GM12878 (cell line): ENCODE measurements at regions not wholly inside any gene's neighbourhood (a gene's known extent, or its start where the extent isn't known, plus 50 kb on each side); places are given as distances from the start of the nearest gene placed in this dataset.

ENCODE experiments used
- ATAC-seq: fragments of 200-7000 bp; cut with Tn5 transposase; 3 replicates; pipeline ENCODE4 v1.9.1; 2020; ENCODE audit warnings: mild to moderate bottlenecking, moderate library complexity
- BruUV-seq: library from RNA; stranded (reverse); fragments of 400-500 nt; replicated peaks from 2 replicates; lab custom pipeline; 2021; lab: Mats Ljungman, UMichigan
- CTCF ChIA-PET: fragments of 300-600 bp; sonication (Branson Sonifier 250); formaldehyde crosslinking; extraction: SDS; loops from one replicate; lab custom pipeline; 2021; ENCODE audit warnings: inconsistent platforms; lab: Yijun Ruan, JAX
- POLR2A ChIA-PET: fragments of 350-600 bp; formaldehyde crosslinking; extraction: SDS; loops from one replicate; lab custom pipeline; 2021; ENCODE audit warnings: inconsistent platforms; lab: Charles Lee
- RAD21 ChIA-PET: fragments of 300-600 bp; sonication (Branson Sonifier 250); formaldehyde crosslinking; loops from one replicate; lab custom pipeline; 2023; ENCODE audit warnings: antibody characterized with exemption; ENCODE audit not compliant: unreplicated experiment; lab: Charles Lee
- SMC1A ChIA-PET: fragments of 300-600 bp; sonication (Branson Sonifier 250); formaldehyde crosslinking; loops from one replicate; lab custom pipeline; 2023; ENCODE audit not compliant: unreplicated experiment, uncharacterized antibody; lab: Charles Lee
- DNase-seq: peaks from one replicate; pipeline ENCODE4 v3.0.0-alpha.2; 2011; ENCODE audit warnings: low read depth, low spot score
- FAIRE-seq: peaks from 3 replicates; lab custom pipeline; 2011; peaks lifted over from hg19 to GRCh38; lab: Jason Lieb, UNC
- H2AFZ ChIP-seq: 2 replicates; pipeline ENCODE4 v1.6.0; 2011; ENCODE audit warnings: low read depth, low read length, control low read depth; ENCODE audit not compliant: control insufficient read depth
- H3K27ac ChIP-seq: 2 replicates; pipeline ENCODE4 v1.5.1; 2011; ENCODE audit warnings: control low read depth; ENCODE audit not compliant: control insufficient read depth, insufficient read depth
- H3K27me3 ChIP-seq, 2 experiments: replicated peaks in 1 of 2; 2 replicates each; pipeline versions ENCODE4 v1.6.0 to v1.6.1; 2011; ENCODE audit warnings: low read length in 1 of 2; ENCODE audit not compliant: control insufficient read depth in 2 of 2, insufficient read depth in 2 of 2
- H3K36me3 ChIP-seq, 2 experiments: 2 replicates each; pipeline ENCODE4 v1.5.1; 2011; ENCODE audit warnings: low read length in 1 of 2; ENCODE audit not compliant: control insufficient read depth in 2 of 2, insufficient read depth in 2 of 2
- H3K4me1 ChIP-seq: 2 replicates; pipeline ENCODE4 v1.6.1; 2011; ENCODE audit warnings: mild to moderate bottlenecking, low read length, moderate library complexity, mixed read lengths; ENCODE audit not compliant: control insufficient read depth, insufficient read depth
- H3K4me2 ChIP-seq: 2 replicates; pipeline ENCODE4 v1.6.0; 2011; ENCODE audit warnings: control low read depth; ENCODE audit not compliant: control insufficient read depth, insufficient read depth
- H3K4me3 ChIP-seq: fragments of 200-600 bp; sonication (generic); 2 replicates; pipeline ENCODE4 v1.5.1; 2016
- H3K79me2 ChIP-seq: 2 replicates; pipeline ENCODE4 v1.6.0; 2011; ENCODE audit warnings: low read length; ENCODE audit not compliant: control insufficient read depth, insufficient read depth
- H3K9ac ChIP-seq: 2 replicates; pipeline ENCODE4 v1.8.0; 2011; ENCODE audit warnings: low read length, control low read depth, mixed read lengths; ENCODE audit not compliant: control insufficient read depth, insufficient read depth
- H3K9me3 ChIP-seq: replicated peaks from 3 replicates; pipeline ENCODE4 v1.5.1; 2011; ENCODE audit warnings: mild to moderate bottlenecking, low read length; ENCODE audit not compliant: control insufficient read depth, insufficient read depth
- H4K20me1 ChIP-seq: 2 replicates; pipeline ENCODE4 v1.6.0; 2011; ENCODE audit not compliant: control insufficient read depth, insufficient read depth
- ATF2 ChIP-seq: IDR thresholded peaks from 2 replicates; pipeline ENCODE4 v1.6.1; 2012; ENCODE audit warnings: low read length, inconsistent platforms
- BCLAF1 ChIP-seq: fragments of 450-650 bp; IDR thresholded peaks from 2 replicates; pipeline ENCODE4 v1.6.1; 2017; ENCODE audit warnings: antibody characterized with exemption, mild to moderate bottlenecking, moderate library complexity
- CBFB ChIP-seq: IDR thresholded peaks from 2 replicates; pipeline ENCODE4 v1.6.1; 2016; ENCODE audit warnings: antibody characterized with exemption, low read depth
- FOS ChIP-seq: IDR thresholded peaks from 3 replicates; pipeline ENCODE4 v1.6.1; 2011; ENCODE audit warnings: borderline replicate concordance; ENCODE audit not compliant: insufficient read length; ENCODE audit errors: extremely low read depth
- GABPA ChIP-seq: IDR thresholded peaks from 2 replicates; pipeline ENCODE4 v1.6.1; 2014; ENCODE audit warnings: antibody characterized with exemption, low read depth, mild to moderate bottlenecking, inconsistent platforms
- HDAC6 ChIP-seq: fragments of 200-600 bp; sonication (generic); IDR thresholded peaks from one replicate; pipeline ENCODE4 v1.8.0; 2017; ENCODE audit warnings: antibody characterized with exemption; ENCODE audit not compliant: unreplicated experiment
- MAX ChIP-seq: IDR thresholded peaks from 2 replicates; pipeline ENCODE4 v1.6.1; 2012; ENCODE audit warnings: low read depth, low read length, improper control_type of control experiment
- MEF2B ChIP-seq: fragments of 450-650 bp; IDR thresholded peaks from 2 replicates; pipeline ENCODE4 v1.6.1; 2018; ENCODE audit warnings: mild to moderate bottlenecking, moderate library complexity; ENCODE audit not compliant: partially characterized antibody, poor library complexity, severe bottlenecking
- MYB ChIP-seq: fragments of 150-350 bp; IDR thresholded peaks from 2 replicates; pipeline ENCODE4 v1.6.1; 2014; ENCODE audit warnings: mild to moderate bottlenecking, low read depth, low read length, borderline replicate concordance
- PML ChIP-seq: IDR thresholded peaks from 2 replicates; pipeline ENCODE4 v1.6.1; 2012; ENCODE audit warnings: low read length, inconsistent platforms
- SMAD1 ChIP-seq: fragments of 450-650 bp; IDR thresholded peaks from 2 replicates; pipeline ENCODE4 v1.6.1; 2018; ENCODE audit warnings: mild to moderate bottlenecking, low read depth; ENCODE audit not compliant: partially characterized antibody
- STAT3 ChIP-seq: IDR thresholded peaks from 2 replicates; pipeline ENCODE4 v1.6.1; 2011; ENCODE audit warnings: low read depth, low read length, improper control_type of control experiment
- SUZ12 ChIP-seq: fragments of 200-600 bp; sonication (generic); IDR thresholded peaks from one replicate; pipeline ENCODE4 v1.6.1; 2018; ENCODE audit warnings: antibody characterized with exemption, mild to moderate bottlenecking; ENCODE audit not compliant: unreplicated experiment
- TCF12 ChIP-seq: IDR thresholded peaks from 2 replicates; pipeline ENCODE4 v1.6.1; 2011; ENCODE audit warnings: low read depth, mild to moderate bottlenecking, low read length
- USF2 ChIP-seq: IDR thresholded peaks from 2 replicates; pipeline ENCODE4 v1.6.1; 2011; ENCODE audit warnings: low read depth, low read length, improper control_type of control experiment, borderline replicate concordance
- ZBED1 ChIP-seq: IDR thresholded peaks from 2 replicates; pipeline ENCODE4 v1.6.1; 2016; ENCODE audit warnings: borderline replicate concordance
- ZNF687 ChIP-seq: fragments of 450-650 bp; IDR thresholded peaks from 2 replicates; pipeline ENCODE4 v1.6.1; 2017; ENCODE audit warnings: mild to moderate bottlenecking, moderate library complexity
- WGBS: methylation state at CpG from one replicate; pipeline ENCODE4 v1.1.6; 2016; ENCODE audit warnings: low lambda C conversion rate; ENCODE audit not compliant: insufficient replicate concordance, insufficient coverage; ENCODE audit errors: missing lambda C conversion rate; 5-methylcytosine and 5-hydroxymethylcytosine counted together
- in situ Hi-C: fragments of 300-500 bp; cut with MboI; formaldehyde crosslinking; loops from 9 replicates; pipeline ENCODE4 v1.14.3; 2018; ENCODE audit warnings: mixed read lengths
- intact Hi-C: fragments of 100-400 bp; cut with micrococcal nuclease; formaldehyde crosslinking; loops from one replicate; pipeline ENCODE4 v1.14.2; 2022; ENCODE audit not compliant: unreplicated experiment

- H3K4me2 ChIP-seq: no peak overlapping the region
- FAIRE-seq (no peak), ATAC-seq (no peak), DNase-seq (no peak)
- no peaks in the 10 kb centered on the region for H4K20me1 ChIP-seq
- ChIA-PET SMC1A (no interaction called here), CTCF (no interaction called here), RAD21 (no interaction called here), POLR2A (no interaction called here)
- intact Hi-C loops: no loop called here
- no peaks in the 10 kb centered on the region for H3K36me3 ChIP-seq
- no peak overlapping the region for H3K27ac ChIP-seq
- no peak overlapping the region for H3K4me3 ChIP-seq
- H3K9me3 ChIP-seq: no peaks in the 10 kb centered on the region
- H2AFZ ChIP-seq: no peak overlapping the region
- no peaks in the 10 kb centered on the region for H3K27me3 ChIP-seq
- no peak overlapping the region for H3K9ac ChIP-seq
- WGBS: 60% methylated on average over 9 of the region's 9 CpGs
- no TSS peak for BruUV-seq
- H3K79me2 ChIP-seq: no peaks in the 10 kb centered on the region
- in situ Hi-C loops: no loop called here
- no peaks in the 10 kb centered on the region for H3K4me1 ChIP-seq
- no peak for TF ChIP-seq USF2
- no peak for TF ChIP-seq GABPA
- TF ChIP-seq STAT3: no peak
- no peak for TF ChIP-seq MYB
- no peak for TF ChIP-seq BCLAF1
- TF ChIP-seq TCF12: no peak
- no peak for TF ChIP-seq ZNF687
- no peak for TF ChIP-seq ZBED1
- no peak for TF ChIP-seq CBFB
- no peak for TF ChIP-seq FOS
- TF ChIP-seq SUZ12: no peak
- no peak for TF ChIP-seq SMAD1
- no peak for TF ChIP-seq MAX
- no peak for TF ChIP-seq ATF2
- TF ChIP-seq PML: no peak
- TF ChIP-seq MEF2B: no peak
- TF ChIP-seq HDAC6: no peak
These were observed 677.6 kb upstream of the LMO3 start for GRCh38 chr12:17283563-17283962.
